ELF-1 (cell line): ENCODE measurements at regions not wholly inside any gene's neighbourhood (a gene's known extent, or its start where the extent isn't known, plus 50 kb on each side); places are given as distances from the start of the nearest gene placed in this dataset.
"Not testable (repeated sequence)": the region's sequence is repeated elsewhere in the genome, so short reads cannot be mapped to it uniquely, and the experiment has no call there.

Source experiments
- DNase-seq: peaks from one replicate; pipeline ENCODE4 v3.0.0-alpha.2; 2016; ENCODE audit warnings: low read depth, low spot score

GRCh38 chr14:71395636-71396035 lies 488.4 kb downstream of the PCNX1 start:
- no peak for DNase-seq

DNA sequence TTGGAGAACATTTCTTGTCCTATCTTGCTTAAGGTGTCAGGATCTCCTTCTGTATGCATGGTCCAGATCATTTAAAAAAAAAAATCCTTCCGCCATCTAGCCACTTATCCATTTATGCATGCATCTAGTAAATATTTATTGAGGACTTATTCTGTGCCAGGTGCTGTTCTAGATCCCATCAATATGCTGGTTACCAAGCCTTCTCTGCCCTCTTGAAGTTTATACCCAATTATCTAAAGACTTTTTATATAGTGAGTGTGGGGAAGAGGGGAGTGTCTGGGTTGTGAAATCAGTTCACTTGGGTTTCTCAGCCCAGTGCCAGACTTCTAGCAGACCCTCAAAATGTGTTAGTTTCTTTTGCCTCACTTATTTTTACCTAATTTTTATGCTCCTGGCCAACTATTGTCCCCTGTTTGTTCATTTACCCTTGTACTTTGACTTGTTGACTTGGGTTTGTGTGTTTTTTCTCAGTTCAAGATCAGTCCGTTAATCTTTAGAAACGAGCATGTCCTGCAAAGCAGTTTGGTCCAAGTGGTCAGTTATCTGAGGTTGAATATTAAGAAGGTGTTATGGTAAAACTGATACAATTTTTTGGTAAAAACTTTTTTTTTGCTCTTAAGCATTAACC lies 488.9 kb downstream of the PCNX1 start:
- DNase-seq = no peak

DNA sequence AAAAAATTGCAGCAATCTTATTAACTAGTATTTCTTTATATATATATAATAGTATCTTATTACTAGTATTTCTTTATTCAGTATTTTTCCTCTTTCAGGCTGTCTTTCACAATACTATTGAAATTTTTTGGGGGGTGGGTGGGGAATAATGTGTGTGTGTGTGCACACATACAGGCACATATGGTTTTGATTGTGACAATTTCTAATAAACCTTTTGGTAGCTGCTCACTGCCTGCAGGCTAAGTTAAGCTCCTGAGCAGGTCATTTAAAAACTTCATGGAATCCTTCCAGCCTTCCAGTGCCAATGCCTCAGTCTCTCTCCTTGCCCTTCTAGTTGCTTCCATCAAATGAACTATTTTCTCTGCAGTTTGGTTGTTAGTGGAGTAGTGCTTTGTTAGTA lies 490.1 kb downstream of the PCNX1 start:
- DNase-seq = no peak

DNA sequence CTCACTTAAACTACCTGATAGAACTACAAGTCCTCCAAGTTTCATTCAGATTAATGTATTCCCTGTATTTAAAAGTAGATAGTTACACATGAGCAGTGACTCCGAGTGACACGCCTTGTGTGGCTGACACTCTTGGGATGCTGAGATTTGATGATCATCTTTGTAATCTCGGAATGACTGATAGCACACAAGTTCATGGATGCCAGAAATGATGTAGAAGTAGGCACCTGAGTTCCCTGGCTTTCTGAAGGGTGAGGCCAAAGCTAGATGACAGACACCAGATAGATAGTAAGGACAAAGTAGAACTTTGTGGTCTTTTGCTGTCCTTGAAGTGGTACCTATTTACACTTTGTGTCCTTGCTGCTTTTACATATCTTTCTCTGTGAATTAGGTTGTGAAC lies 491.2 kb downstream of the PCNX1 start:
- DNase-seq = no peak

- no peak for DNase-seq
Measured at GRCh38 chr14:71399057-71399487, 491.8 kb downstream of the PCNX1 start.

GRCh38 chr14:71400871-71401321 lies 493.6 kb downstream of the PCNX1 start:
- DNase-seq = no peak

DNA sequence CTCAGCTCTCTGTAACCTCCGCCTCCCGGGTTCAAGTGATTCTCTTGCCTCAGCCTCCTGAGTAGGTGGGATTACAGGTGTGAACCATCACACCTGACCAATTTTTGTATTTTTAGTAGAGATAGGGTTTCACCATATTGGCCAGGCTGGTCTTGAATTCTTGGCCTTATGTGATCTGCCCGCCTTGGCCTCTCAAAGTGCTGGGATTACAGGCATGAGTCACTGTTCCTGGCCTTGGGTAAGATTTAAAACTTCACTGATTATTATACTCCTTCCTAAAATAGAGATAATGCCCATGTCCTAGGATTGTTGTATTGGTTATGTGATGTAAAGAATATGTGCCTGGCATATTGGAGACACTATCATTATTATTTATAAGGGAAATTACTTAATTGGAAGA lies 495.2 kb downstream of the PCNX1 start:
- not testable (repeated sequence) for DNase-seq

DNA sequence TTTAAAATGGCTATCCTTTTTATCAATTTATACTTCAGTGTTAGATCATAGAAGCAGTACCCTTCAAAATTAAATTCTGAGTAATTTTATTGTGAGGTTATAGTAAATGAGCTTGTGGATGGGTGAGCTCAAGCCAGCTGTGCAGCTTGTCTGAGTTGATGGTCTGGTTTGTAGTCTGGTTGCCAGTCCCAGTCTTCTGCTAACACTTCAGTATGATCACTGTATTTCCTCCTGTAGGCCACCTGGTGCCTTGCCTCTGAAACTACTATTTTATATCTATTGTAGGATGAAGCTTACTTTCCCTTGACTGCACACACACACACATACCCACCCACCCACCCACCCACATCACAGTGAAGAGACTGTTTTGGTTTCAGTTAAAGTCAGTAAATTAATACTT lies 496.4 kb downstream of the PCNX1 start:
- no peak for DNase-seq

- no peak for DNase-seq
Measured at GRCh38 chr14:71405676-71406075, 498.4 kb downstream of the PCNX1 start.

DNA sequence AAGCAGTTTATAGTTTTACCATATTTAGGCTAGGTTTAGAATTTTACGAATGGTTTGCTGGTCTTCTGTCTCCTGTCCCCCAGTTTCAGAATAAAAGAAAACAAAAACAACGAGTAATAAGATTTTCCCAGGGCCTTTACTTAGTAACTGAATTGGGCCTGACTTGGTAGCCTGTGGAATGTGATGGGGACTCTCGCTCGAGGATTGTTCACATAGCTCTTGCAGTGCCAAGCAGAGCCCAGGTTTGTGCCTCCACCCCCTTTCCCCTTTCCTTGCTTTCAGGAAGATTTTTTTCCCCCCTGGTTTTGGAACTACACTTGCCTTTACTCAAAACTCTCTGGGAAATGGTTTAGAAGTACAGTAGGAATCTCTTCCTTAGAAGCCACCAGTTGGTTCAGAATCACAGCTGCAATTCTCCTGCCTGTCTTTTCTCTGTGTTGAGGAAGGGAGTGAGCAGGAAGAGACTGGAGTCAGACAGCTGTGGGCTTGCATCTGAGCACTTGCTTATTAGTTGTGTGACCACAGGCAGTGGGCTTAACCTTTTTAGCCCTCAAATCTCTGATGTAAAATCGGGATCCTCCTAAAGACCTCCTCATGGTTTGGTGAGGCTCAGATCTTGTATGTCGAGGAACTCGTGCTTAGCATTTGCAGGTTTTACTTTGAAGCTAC lies 501.2 kb downstream of the PCNX1 start:
- DNase-seq = no peak

GRCh38 chr14:71410578-71411284 lies 503.5 kb downstream of the PCNX1 start:
- no peak for DNase-seq

GRCh38 chr14:71411285-71411595 lies 504.0 kb downstream of the PCNX1 start:
- no peak for DNase-seq

DNA sequence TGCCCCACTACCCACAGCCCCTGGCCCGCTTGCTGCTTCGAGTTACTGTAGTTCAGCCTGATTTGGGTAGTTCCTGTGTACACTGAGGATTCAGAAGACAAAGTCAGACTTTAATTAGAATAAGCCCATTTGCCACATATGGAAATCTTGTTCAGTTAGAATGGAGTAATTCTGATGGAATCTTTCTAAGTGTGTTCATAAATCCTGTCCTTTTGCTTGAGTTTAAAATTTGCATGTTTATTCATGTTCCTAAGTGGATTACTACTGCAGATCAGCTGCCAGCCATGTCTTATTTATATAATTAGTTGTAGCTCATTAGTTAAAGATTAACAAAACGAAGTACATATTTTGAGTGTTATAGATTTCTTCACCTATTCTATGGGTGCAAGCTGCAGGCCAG lies 504.5 kb downstream of the PCNX1 start:
- DNase-seq = no peak

DNA sequence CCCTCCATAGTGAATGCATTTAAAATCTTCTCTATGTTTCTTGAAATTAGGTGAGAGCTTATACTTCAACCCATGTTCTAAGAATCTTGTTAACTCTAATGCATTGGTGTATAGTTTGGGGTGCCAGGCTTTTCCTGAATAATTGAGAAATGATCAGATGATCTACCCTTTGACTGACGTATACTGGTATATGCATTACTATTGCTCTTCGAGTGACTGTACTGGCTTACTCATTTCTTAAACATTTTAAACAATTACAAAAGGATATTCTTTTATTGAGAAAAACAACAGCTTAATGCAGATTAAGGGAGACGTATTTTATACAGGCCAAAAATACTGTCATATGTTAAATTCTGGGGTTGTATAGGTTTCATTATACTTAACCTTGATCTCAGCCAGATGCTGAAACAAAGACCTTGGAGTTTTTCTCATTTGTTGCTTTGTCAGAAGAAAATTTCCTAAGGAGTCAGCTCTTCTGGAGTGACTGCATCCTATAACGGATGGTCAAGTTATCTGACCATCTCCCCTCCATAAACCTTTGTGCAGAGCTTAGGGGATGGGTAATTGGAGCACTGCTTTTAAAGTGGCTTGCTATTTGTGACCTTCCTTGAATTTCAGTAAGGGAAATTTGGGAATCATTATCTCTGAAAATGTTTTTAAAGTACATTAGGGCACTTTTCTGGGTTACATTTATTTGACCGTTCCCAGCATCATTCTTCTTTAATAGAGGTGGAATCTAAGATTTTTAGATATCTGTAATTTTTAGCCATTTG lies 507.6 kb downstream of the PCNX1 start:
- DNase-seq = no peak

GRCh38 chr14:71415404-71415690 lies 508.1 kb downstream of the PCNX1 start:
- DNase-seq = no peak

DNA sequence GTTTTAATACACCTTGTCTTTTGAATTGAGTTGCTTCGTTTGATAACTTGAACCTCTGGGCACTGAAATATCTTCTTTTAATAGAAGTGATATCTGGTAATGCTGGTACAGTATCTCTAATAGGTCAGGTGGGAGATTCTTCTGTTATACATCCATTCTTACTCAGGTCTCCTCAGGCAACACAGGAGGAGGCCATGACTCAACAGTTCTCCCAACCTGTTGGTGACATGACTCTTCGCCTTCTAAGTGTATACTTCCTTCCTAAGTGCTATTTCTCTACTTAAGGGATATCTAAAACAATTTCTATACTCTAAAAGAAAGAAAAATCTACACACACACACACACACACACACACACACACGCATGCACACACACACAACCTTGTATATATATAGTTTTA lies 509.1 kb downstream of the PCNX1 start:
- DNase-seq = no peak

GRCh38 chr14:71418532-71419245 lies 511.4 kb downstream of the PCNX1 start:
- no peak for DNase-seq

DNA sequence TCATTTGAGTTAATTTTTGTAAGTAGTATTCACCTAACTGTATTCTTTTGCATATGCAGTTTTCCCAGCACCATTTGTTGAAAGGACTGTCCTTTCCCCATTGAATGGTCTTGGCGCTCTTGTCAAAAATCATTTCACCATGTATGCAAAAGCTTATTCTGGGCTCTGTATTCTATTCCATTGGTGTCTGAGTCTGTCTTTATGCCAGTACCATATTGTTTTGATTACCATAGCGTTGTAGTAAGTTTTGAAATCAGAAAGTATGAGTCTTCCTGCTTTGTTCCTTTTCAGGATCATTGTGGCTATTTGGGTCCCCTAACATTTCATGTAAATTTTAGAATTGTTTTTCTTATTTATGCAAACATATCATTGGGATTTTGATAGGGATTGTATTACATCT lies 508.7 kb upstream of the RGS6 start:
- no peak for DNase-seq

DNA sequence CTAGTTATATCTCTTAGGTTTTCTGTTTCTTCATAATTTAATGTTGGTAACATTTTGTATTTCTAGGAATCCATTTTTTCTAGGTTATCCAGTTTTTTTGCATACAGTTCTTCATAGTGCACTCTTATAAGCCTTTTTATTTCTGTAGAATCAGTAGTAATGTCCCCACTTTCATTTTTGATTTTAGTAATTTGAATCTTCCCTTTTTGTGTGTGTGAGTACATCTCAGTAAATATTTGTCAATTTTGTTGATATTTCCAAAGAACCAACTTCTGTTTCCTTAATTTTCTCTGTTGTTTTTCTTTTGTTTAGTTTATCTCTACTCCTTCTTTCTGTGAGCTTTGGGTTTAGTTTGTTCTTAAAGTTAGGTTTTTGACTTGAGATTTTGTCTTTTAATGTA lies 507.3 kb upstream of the RGS6 start:
- DNase-seq = no peak

DNA sequence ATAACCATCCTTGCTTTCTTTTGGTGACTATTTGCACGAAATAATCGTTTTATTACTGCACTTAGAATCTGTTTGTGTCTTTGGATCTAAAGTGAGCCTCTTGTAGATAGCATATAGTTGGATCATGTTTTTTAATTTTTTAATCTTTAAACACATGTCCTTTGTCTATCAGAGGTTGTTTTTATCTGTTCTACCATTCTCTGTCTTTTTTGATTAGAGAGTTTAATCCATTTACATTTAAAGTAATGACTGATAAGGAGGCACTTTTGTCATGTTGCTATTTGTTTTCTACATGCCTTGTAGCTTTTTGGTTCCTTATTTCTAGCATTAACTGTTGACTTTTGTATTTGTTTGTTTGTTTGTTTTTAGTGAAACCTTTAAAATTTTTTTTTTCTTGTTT lies 506.2 kb upstream of the RGS6 start:
- no peak for DNase-seq

GRCh38 chr14:71429902-71430301 lies 502.3 kb upstream of the RGS6 start:
- no peak for DNase-seq

- DNase-seq = no peak
Measured at GRCh38 chr14:71430321-71430677, 501.9 kb upstream of the RGS6 start.
